ENCODE measurements at regions not wholly inside any gene's neighbourhood (a gene's known extent, or its start where the extent isn't known, plus 50 kb on each side); places are given as distances from the start of the nearest gene placed in this dataset.

DNA sequence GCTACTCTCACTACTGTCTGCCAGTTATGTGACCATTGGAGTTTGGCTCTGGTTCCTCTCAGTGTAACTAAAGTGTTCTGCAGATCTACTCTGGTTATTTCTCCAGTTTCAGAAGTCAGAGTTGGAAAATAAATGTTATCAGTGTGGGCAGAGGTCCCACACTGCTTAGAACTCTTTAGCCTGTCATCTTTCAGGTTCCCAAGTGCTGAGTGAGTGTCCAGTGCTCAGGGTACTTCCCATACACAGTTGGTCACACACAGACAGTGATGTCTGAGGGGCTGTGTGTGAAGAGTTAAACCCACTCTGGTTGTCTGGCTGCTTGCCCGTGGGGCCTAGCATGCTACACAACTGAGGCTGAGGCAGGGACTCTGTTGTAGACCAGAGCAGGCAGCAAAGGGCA, 421.8 kb upstream of the MEX3C start:
- ATAC-seq, result no peak
- TF ChIP-seq PPARA (CRISPR knock-in tag; IDR thresholded peaks at IDR 0.05; ENCODE audit: borderline replicate concordance) (no peak), TCF4 (CRISPR knock-in tag; IDR thresholded peaks at IDR 0.05; ENCODE audit: borderline replicate concordance) (no peak)

DNA sequence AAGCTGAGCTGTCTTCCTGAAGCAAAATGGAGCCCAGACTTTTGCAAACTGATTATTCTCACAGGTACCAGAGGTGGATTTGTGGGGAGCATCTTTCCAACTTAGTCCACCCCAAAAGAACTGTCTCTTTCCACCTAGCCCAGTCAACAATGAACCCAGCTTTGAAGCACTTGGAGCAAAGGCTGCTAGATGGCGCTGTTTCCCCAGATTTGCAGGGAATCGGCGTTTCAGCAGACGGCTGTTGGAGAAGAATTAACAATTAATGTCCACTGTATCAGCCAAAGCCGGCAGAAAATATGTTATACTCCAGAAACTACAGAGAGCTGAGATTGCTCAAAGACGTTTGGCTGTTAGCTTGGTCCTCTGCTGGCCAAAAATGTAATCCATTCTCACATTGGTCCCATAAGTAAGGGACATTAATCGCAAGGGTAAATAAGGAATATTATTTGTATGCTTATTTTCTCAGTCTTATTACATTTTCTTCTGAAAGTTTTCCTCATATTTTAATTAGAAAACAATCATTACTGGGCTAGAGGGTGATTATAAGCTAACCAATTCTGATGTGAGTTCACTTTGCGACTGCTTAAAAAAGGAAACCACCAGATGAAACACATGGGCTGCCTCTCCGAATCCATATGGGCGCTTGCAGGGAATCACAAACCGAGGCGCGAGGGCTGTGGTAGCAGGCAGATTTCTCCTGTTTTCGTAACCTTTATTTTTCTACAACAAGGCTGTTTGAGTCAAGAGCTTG, 423.8 kb upstream of the MEX3C start:
- peak; percentile 48; the same call in 1 of the 3 replicates for ATAC-seq
- TF ChIP-seq, protein P1, sequence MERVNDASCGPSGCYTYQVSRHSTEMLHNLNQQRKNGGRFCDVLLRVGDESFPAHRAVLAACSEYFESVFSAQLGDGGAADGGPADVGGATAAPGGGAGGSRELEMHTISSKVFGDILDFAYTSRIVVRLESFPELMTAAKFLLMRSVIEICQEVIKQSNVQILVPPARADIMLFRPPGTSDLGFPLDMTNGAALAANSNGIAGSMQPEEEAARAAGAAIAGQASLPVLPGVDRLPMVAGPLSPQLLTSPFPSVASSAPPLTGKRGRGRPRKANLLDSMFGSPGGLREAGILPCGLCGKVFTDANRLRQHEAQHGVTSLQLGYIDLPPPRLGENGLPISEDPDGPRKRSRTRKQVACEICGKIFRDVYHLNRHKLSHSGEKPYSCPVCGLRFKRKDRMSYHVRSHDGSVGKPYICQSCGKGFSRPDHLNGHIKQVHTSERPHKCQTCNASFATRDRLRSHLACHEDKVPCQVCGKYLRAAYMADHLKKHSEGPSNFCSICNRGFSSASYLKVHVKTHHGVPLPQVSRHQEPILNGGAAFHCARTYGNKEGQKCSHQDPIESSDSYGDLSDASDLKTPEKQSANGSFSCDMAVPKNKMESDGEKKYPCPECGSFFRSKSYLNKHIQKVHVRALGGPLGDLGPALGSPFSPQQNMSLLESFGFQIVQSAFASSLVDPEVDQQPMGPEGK (CRISPR knock-in tag; IDR thresholded peaks at IDR 0.05; ENCODE audit: borderline replicate concordance), result no peak
- no peak for TF ChIP-seq ZFP30 (CRISPR knock-in tag; IDR thresholded peaks at IDR 0.05)
- TF ChIP-seq, protein P2, sequence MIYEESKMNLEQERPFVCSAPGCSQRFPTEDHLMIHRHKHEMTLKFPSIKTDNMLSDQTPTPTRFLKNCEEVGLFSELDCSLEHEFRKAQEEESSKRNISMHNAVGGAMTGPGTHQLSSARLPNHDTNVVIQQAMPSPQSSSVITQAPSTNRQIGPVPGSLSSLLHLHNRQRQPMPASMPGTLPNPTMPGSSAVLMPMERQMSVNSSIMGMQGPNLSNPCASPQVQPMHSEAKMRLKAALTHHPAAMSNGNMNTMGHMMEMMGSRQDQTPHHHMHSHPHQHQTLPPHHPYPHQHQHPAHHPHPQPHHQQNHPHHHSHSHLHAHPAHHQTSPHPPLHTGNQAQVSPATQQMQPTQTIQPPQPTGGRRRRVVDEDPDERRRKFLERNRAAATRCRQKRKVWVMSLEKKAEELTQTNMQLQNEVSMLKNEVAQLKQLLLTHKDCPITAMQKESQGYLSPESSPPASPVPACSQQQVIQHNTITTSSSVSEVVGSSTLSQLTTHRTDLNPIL (CRISPR knock-in tag; IDR thresholded peaks at IDR 0.05; ENCODE audit: low read depth), result no peak
- no peak for TF ChIP-seq CSDC2 (CRISPR knock-in tag; IDR thresholded peaks at IDR 0.05)
- no peak for TF ChIP-seq TOX (CRISPR knock-in tag; IDR thresholded peaks at IDR 0.05; ENCODE audit: borderline replicate concordance)
- TF ChIP-seq OSR1 (CRISPR knock-in tag; IDR thresholded peaks at IDR 0.05), result no peak
- TF ChIP-seq ZC3H10 (CRISPR knock-in tag; IDR thresholded peaks at IDR 0.05), result no peak
- no peak for TF ChIP-seq TCF4 (CRISPR knock-in tag; IDR thresholded peaks at IDR 0.05; ENCODE audit: borderline replicate concordance)
- TF ChIP-seq ESRRG (CRISPR knock-in tag; IDR thresholded peaks at IDR 0.05), result no peak
- TF ChIP-seq, protein P3, sequence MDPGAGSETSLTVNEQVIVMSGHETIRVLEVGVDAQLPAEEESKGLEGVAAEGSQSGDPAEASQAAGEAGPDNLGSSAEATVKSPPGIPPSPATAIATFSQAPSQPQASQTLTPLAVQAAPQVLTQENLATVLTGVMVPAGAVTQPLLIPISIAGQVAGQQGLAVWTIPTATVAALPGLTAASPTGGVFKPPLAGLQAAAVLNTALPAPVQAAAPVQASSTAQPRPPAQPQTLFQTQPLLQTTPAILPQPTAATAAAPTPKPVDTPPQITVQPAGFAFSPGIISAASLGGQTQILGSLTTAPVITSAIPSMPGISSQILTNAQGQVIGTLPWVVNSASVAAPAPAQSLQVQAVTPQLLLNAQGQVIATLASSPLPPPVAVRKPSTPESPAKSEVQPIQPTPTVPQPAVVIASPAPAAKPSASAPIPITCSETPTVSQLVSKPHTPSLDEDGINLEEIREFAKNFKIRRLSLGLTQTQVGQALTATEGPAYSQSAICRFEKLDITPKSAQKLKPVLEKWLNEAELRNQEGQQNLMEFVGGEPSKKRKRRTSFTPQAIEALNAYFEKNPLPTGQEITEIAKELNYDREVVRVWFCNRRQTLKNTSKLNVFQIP (CRISPR knock-in tag; IDR thresholded peaks at IDR 0.05; ENCODE audit: borderline replicate concordance, low read depth), result no peak
- TF ChIP-seq SNAI2 (CRISPR knock-in tag; IDR thresholded peaks at IDR 0.05), result no peak
- TF ChIP-seq PPARA (CRISPR knock-in tag; IDR thresholded peaks at IDR 0.05; ENCODE audit: borderline replicate concordance), result no peak

DNA sequence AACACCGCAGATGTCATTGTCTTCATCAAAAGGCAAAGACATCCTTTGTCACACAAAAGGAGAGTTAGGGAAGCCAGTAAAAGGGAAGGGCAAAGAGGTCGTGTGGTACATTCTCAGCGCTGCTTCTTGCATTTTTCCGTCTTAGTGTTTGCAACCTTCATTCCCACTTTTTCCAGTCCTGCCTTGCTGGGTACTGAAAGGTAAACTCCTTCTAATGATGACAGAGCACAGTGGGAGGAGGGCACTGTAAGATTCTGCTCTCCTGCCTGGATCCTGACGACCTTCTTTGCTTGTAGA, 424.3 kb upstream of the MEX3C start:
- TF ChIP-seq ZNF565 (CRISPR knock-in tag; conservative IDR thresholded peaks at IDR 0.05; ENCODE audit: low read depth) (no peak), TOX (CRISPR knock-in tag; IDR thresholded peaks at IDR 0.05; ENCODE audit: borderline replicate concordance) (no peak), TCF4 (CRISPR knock-in tag; IDR thresholded peaks at IDR 0.05; ENCODE audit: borderline replicate concordance) (no peak), GLIS3 (CRISPR knock-in tag; IDR thresholded peaks at IDR 0.05) (no peak), ZC3H10 (CRISPR knock-in tag; IDR thresholded peaks at IDR 0.05) (no peak), OSR1 (CRISPR knock-in tag; IDR thresholded peaks at IDR 0.05) (no peak), ZFP3 (CRISPR knock-in tag; IDR thresholded peaks at IDR 0.05) (no peak), RARB (CRISPR knock-in tag; IDR thresholded peaks at IDR 0.05) (no peak), ISL1 (CRISPR knock-in tag; IDR thresholded peaks at IDR 0.05) (no peak), SNAI2 (CRISPR knock-in tag; IDR thresholded peaks at IDR 0.05) (no peak), ZNF70 (CRISPR knock-in tag; IDR thresholded peaks at IDR 0.05) (no peak), ZNF8 (CRISPR knock-in tag; IDR thresholded peaks at IDR 0.05) (no peak), ESRRG (CRISPR knock-in tag; IDR thresholded peaks at IDR 0.05) (no peak), CSDC2 (CRISPR knock-in tag; IDR thresholded peaks at IDR 0.05) (no peak), BACH2 (CRISPR knock-in tag; IDR thresholded peaks at IDR 0.05; ENCODE audit: borderline replicate concordance) (no peak)
- TF ChIP-seq, protein P4, sequence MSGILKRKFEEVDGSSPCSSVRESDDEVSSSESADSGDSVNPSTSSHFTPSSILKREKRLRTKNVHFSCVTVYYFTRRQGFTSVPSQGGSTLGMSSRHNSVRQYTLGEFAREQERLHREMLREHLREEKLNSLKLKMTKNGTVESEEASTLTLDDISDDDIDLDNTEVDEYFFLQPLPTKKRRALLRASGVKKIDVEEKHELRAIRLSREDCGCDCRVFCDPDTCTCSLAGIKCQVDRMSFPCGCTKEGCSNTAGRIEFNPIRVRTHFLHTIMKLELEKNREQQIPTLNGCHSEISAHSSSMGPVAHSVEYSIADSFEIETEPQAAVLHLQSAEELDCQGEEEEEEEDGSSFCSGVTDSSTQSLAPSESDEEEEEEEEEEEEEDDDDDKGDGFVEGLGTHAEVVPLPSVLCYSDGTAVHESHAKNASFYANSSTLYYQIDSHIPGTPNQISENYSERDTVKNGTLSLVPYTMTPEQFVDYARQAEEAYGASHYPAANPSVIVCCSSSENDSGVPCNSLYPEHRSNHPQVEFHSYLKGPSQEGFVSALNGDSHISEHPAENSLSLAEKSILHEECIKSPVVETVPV (CRISPR knock-in tag; IDR thresholded peaks at IDR 0.05), result no peak
- TF ChIP-seq, protein P5, sequence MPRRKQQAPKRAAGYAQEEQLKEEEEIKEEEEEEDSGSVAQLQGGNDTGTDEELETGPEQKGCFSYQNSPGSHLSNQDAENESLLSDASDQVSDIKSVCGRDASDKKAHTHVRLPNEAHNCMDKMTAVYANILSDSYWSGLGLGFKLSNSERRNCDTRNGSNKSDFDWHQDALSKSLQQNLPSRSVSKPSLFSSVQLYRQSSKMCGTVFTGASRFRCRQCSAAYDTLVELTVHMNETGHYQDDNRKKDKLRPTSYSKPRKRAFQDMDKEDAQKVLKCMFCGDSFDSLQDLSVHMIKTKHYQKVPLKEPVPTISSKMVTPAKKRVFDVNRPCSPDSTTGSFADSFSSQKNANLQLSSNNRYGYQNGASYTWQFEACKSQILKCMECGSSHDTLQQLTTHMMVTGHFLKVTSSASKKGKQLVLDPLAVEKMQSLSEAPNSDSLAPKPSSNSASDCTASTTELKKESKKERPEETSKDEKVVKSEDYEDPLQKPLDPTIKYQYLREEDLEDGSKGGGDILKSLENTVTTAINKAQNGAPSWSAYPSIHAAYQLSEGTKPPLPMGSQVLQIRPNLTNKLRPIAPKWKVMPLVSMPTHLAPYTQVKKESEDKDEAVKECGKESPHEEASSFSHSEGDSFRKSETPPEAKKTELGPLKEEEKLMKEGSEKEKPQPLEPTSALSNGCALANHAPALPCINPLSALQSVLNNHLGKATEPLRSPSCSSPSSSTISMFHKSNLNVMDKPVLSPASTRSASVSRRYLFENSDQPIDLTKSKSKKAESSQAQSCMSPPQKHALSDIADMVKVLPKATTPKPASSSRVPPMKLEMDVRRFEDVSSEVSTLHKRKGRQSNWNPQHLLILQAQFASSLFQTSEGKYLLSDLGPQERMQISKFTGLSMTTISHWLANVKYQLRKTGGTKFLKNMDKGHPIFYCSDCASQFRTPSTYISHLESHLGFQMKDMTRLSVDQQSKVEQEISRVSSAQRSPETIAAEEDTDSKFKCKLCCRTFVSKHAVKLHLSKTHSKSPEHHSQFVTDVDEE (CRISPR knock-in tag; IDR thresholded peaks at IDR 0.05), result no peak
- TF ChIP-seq, protein P3 (CRISPR knock-in tag; IDR thresholded peaks at IDR 0.05; ENCODE audit: borderline replicate concordance, low read depth), result no peak
- no peak for ATAC-seq

Measured in SK-N-SH treated with all-trans-retinoic acid at 6 μM for 48 hours (cell line).